A549 (cell line): ENCODE measurements at regions not wholly inside any gene's neighbourhood (a gene's known extent, or its start where the extent isn't known, plus 50 kb on each side); places are given as distances from the start of the nearest gene placed in this dataset.

Experiments
- ATAC-seq, 2 experiments: fragments of 200-7000 bp in 1 of 2; fragments of >200 bp in 1 of 2; cut with Nextera tagmentation in 1 of 2; cut with Tn5 transposase in 1 of 2; 3 replicates each; pipeline versions ENCODE4 v1.8.0 to v1.9.1; 2018 to 2020; ENCODE audit warnings: mild to moderate bottlenecking in 1 of 2, moderate library complexity in 1 of 2
- CTCF ChIA-PET: fragments of 300-600 bp; sonication (Branson Sonifier 250); formaldehyde crosslinking; extraction: SDS; loops from one replicate; lab custom pipeline; 2021; ENCODE audit warnings: antibody characterized with exemption, inconsistent platforms; lab: Yijun Ruan, JAX
- POLR2A ChIA-PET: fragments of 350-600 bp; formaldehyde crosslinking; extraction: SDS; loops from one replicate; lab custom pipeline; 2021; ENCODE audit warnings: antibody characterized with exemption, inconsistent platforms; lab: Yijun Ruan, JAX
- DNase-seq, 2 experiments: peaks; one replicate each; pipeline versions ENCODE4 v3.0.0 to v3.0.0-alpha.2; 2011 to 2016; ENCODE audit warnings: low read depth in 1 of 2, low spot score in 1 of 2
- FAIRE-seq: peaks from 2 replicates; lab custom pipeline; 2011; peaks lifted over from hg19 to GRCh38; lab: Jason Lieb, UNC
- H3K27ac ChIP-seq, 2 experiments: fragments of >200 bp; sonication (Bioruptor Twin); formaldehyde crosslinking; 3 replicates each; pipeline ENCODE4 v1.5.1; 2016 to 2017
- H3K4me1 ChIP-seq: fragments of >200 bp; sonication (Bioruptor Twin); formaldehyde crosslinking; 3 replicates; pipeline ENCODE4 v1.6.1; 2016
- H3K4me2 ChIP-seq: fragments of >200 bp; sonication (Bioruptor Twin); formaldehyde crosslinking; 3 replicates; pipeline ENCODE4 v1.6.1; 2016
- H3K4me3 ChIP-seq: fragments of >200 bp; sonication (Bioruptor Twin); formaldehyde crosslinking; 3 replicates; pipeline ENCODE4 v1.5.1; 2016
- H3K9me3 ChIP-seq: fragments of >200 bp; sonication (Bioruptor Twin); formaldehyde crosslinking; 3 replicates; pipeline ENCODE4 v1.6.1; 2016
- BHLHE40 ChIP-seq: IDR thresholded peaks from 2 replicates; pipeline ENCODE4 v1.6.1; 2012; ENCODE audit warnings: low read depth, low read length, inconsistent platforms
- CBX8 ChIP-seq: fragments of 200-600 bp; sonication (generic); IDR thresholded peaks from 2 replicates; pipeline ENCODE4 v1.6.1; 2016
- EHF ChIP-seq: fragments of 250-450 bp; sonication (Bioruptor Pico); IDR thresholded peaks from 2 replicates; pipeline ENCODE4 v1.5.0; 2020; ENCODE audit warnings: mild to moderate bottlenecking
- EHMT2 ChIP-seq: fragments of 200-600 bp; sonication (generic); IDR thresholded peaks from 2 replicates; pipeline ENCODE4 v1.6.1; 2016; ENCODE audit warnings: antibody characterized with exemption, low read depth, mild to moderate bottlenecking, moderate library complexity
- EP300 ChIP-seq, 2 experiments: fragments of >200 bp; sonication (Bioruptor Twin); formaldehyde crosslinking; IDR thresholded peaks; 2 replicates in 1 of 2; 3 replicates in 1 of 2; pipeline ENCODE4 v1.6.1; 2016 to 2017
- ESRRA ChIP-seq: fragments of 150-350 bp; IDR thresholded peaks from 2 replicates; pipeline ENCODE4 v1.6.1; 2014; ENCODE audit warnings: mild to moderate bottlenecking, low read length, borderline replicate concordance
- GATA3 ChIP-seq: IDR thresholded peaks from 2 replicates; pipeline ENCODE4 v1.6.1; 2012; ENCODE audit warnings: borderline replicate concordance
- HDAC2 ChIP-seq: fragments of 200-600 bp; sonication (generic); IDR thresholded peaks from 2 replicates; pipeline ENCODE4 v1.6.1; 2016
- HOXB13 ChIP-seq: fragments of 250-450 bp; sonication (Bioruptor Pico); IDR thresholded peaks from 2 replicates; pipeline ENCODE4 v1.5.0; 2020; ENCODE audit warnings: low read depth, mild to moderate bottlenecking, moderate library complexity
- HOXB5 ChIP-seq: fragments of 250-450 bp; sonication (Bioruptor Pico); IDR thresholded peaks from 2 replicates; pipeline ENCODE4 v1.5.0; 2020; ENCODE audit warnings: mild to moderate bottlenecking, moderate library complexity
- JUN ChIP-seq, 2 experiments: fragments of >200 bp; sonication (Bioruptor Twin); formaldehyde crosslinking; IDR thresholded peaks; 2 replicates in 1 of 2; 3 replicates in 1 of 2; pipeline ENCODE4 v1.6.1; 2016 to 2017
- MAFK ChIP-seq: fragments of 450-650 bp; IDR thresholded peaks from 2 replicates; pipeline ENCODE4 v1.6.1; 2014; ENCODE audit not compliant: partially characterized antibody
- MAZ ChIP-seq: fragments of 150-350 bp; IDR thresholded peaks from 2 replicates; pipeline ENCODE4 v1.6.1; 2014; ENCODE audit warnings: antibody characterized with exemption, low read depth, low read length, borderline replicate concordance
- NFE2L2 ChIP-seq: fragments of 150-350 bp; conservative IDR thresholded peaks from 2 replicates; pipeline ENCODE4 v1.6.1; 2014; ENCODE audit warnings: low read length
- NPAS2 ChIP-seq: fragments of 250-450 bp; sonication (Bioruptor Pico); IDR thresholded peaks from 2 replicates; pipeline ENCODE4 v1.8.0; 2022; ENCODE audit warnings: mild to moderate bottlenecking, moderate library complexity, borderline replicate concordance
- NR3C1 ChIP-seq: fragments of >200 bp; sonication (Bioruptor Twin); formaldehyde crosslinking; IDR thresholded peaks from 3 replicates; pipeline ENCODE4 v1.6.1; 2017
- POLR2A ChIP-seq: IDR thresholded peaks from 2 replicates; pipeline ENCODE4 v1.6.1; 2012; ENCODE audit warnings: mild to moderate bottlenecking, low read length
- RAD21 ChIP-seq, 2 experiments: fragments of >200 bp in 1 of 2; sonication (Bioruptor Twin) in 1 of 2; formaldehyde crosslinking in 1 of 2; IDR thresholded peaks in 1 of 2; conservative IDR thresholded peaks in 1 of 2; 2 replicates in 1 of 2; 3 replicates in 1 of 2; pipeline ENCODE4 v1.6.1; 2012 to 2018; ENCODE audit warnings: inconsistent platforms in 1 of 2
- RCOR1 ChIP-seq: fragments of 150-350 bp; IDR thresholded peaks from 2 replicates; pipeline ENCODE4 v1.6.1; 2014; ENCODE audit warnings: antibody characterized with exemption, low read length, low read depth
- SMC3 ChIP-seq: fragments of >200 bp; sonication (Bioruptor Twin); formaldehyde crosslinking; IDR thresholded peaks from 3 replicates; pipeline ENCODE4 v1.6.1; 2018; ENCODE audit warnings: inconsistent platforms
- SREBF2 ChIP-seq: fragments of 450-650 bp; IDR thresholded peaks from 2 replicates; pipeline ENCODE4 v1.6.1; 2014; ENCODE audit warnings: mild to moderate bottlenecking, moderate library complexity
- TFCP2L1 ChIP-seq: fragments of 250-450 bp; sonication (Bioruptor Pico); IDR thresholded peaks from 2 replicates; pipeline ENCODE4 v1.5.0; 2021; ENCODE audit warnings: mild to moderate bottlenecking
- TP53 ChIP-seq: fragments of 250-450 bp; sonication (Bioruptor Pico); IDR thresholded peaks from 2 replicates; pipeline ENCODE4 v1.5.0; 2021; ENCODE audit warnings: mild to moderate bottlenecking, moderate library complexity
- ZNF302 ChIP-seq: fragments of 250-450 bp; sonication (Bioruptor Pico); IDR thresholded peaks from 2 replicates; pipeline ENCODE4 v1.9.0; 2021; ENCODE audit warnings: inconsistent platforms, mild to moderate bottlenecking, moderate library complexity
- ZSCAN20 ChIP-seq: fragments of 250-450 bp; sonication (Bioruptor Pico); IDR thresholded peaks from 2 replicates; pipeline ENCODE4 v1.8.0; 2022; ENCODE audit warnings: mild to moderate bottlenecking, moderate library complexity
- WGBS: methylation state at CpG from one replicate; pipeline ENCODE4 v1.1.6; 2017; ENCODE audit errors: missing lambda C conversion rate; 5-methylcytosine and 5-hydroxymethylcytosine counted together
- TF ChIP-seq, protein P1 (sequence below): fragments of >200 bp; sonication (Bioruptor Twin); formaldehyde crosslinking; IDR thresholded peaks from 2 replicates; pipeline ENCODE4 v1.6.1; 2016
- TF ChIP-seq, protein P2 (sequence below): fragments of 450-650 bp; IDR thresholded peaks from 2 replicates; pipeline ENCODE4 v1.6.1; 2014; ENCODE audit warnings: antibody characterized with exemption
- TF ChIP-seq, protein P3 (sequence below): IDR thresholded peaks from 2 replicates; pipeline ENCODE4 v1.6.1; 2012
- TF ChIP-seq, protein P4 (sequence below): fragments of >200 bp; sonication (Bioruptor Twin); formaldehyde crosslinking; IDR thresholded peaks from 3 replicates; pipeline ENCODE4 v1.6.1; 2016
- TF ChIP-seq, protein P5 (sequence below): fragments of >200 bp; sonication (Bioruptor Twin); formaldehyde crosslinking; IDR thresholded peaks from 3 replicates; pipeline ENCODE4 v1.5.1; 2016

DNA sequence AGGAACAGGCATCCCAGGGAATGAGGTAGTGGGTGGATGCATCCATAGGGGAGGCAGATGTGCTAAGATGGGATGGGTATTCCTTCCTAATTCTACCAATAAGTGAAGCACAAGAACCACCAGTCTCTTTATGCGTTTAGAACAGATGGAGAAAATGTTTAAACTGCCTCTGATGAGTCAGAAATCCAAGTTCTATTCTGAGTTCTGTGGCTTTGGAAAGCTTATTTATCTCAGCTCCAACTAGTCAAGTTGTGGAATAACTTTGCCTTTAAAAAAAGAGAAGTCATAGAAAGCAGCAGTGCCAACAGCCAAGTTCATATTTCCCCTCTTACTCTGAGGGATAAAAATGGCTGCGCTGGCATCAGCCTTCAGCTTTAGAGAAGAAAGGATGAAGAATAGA is 761.7 kb downstream of the IGSF11 start (continued):
- TF ChIP-seq HOXB5 (CRISPR knock-in tag) (no peak), ZSCAN20 (CRISPR knock-in tag) (no peak), RAD21 (conservative IDR thresholded peaks at IDR 0.05 in 1 of 2, IDR thresholded peaks at IDR 0.05 in 1 of 2) (no peak), HDAC2 (no peak), EHF (no peak), EHMT2 (no peak)
- TF ChIP-seq, protein P1, sequence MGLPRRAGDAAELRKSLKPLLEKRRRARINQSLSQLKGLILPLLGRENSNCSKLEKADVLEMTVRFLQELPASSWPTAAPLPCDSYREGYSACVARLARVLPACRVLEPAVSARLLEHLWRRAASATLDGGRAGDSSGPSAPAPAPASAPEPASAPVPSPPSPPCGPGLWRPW: no peak
- TF ChIP-seq, protein P2, sequence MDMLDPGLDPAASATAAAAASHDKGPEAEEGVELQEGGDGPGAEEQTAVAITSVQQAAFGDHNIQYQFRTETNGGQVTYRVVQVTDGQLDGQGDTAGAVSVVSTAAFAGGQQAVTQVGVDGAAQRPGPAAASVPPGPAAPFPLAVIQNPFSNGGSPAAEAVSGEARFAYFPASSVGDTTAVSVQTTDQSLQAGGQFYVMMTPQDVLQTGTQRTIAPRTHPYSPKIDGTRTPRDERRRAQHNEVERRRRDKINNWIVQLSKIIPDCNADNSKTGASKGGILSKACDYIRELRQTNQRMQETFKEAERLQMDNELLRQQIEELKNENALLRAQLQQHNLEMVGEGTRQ: no peak

DNA sequence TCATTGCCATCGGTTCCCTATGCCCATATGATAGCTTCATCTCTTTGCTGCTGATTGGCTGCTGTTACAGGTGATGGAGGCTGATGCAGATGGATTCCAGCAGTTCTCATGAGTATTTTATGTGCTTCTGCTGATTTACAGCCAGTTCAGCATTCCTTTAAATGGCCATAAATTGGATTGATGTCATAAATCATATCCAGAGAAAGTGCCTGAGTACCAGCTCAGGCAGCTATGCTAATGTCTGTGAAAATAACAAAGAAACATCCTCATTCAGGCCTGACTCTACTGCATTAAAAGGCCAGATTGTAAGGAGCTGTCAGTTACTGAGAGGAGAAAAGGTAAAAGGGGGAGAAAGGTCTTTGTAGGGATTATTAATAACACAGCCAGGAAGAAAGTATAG is 756.8 kb downstream of the IGSF11 start:
- no peak for TF ChIP-seq ZSCAN20 (CRISPR knock-in tag)
- TF ChIP-seq ZNF302 (CRISPR knock-in tag): no peak
- TF ChIP-seq HDAC2: no peak
- no peak for TF ChIP-seq RCOR1
- TF ChIP-seq, protein P3, sequence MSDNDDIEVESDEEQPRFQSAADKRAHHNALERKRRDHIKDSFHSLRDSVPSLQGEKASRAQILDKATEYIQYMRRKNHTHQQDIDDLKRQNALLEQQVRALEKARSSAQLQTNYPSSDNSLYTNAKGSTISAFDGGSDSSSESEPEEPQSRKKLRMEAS: no peak
- TF ChIP-seq, protein P1: no peak
- TF ChIP-seq JUN (IDR thresholded peaks at IDR 0.05): no peak
- no peak for TF ChIP-seq POLR2A
- no peak for TF ChIP-seq CBX8
- TF ChIP-seq, all 56 proteins: peak for 0
- 4% methylated on average over 1 of the region's 1 CpG for WGBS
- DNase-seq (no peak), ATAC-seq (no peak), FAIRE-seq (no peak)
- ChIA-PET POLR2A (no interaction called here), CTCF (no interaction called here)
- H3K4me3 ChIP-seq: no peak overlapping the region
- no peaks in the 10 kb centered on the region for H3K4me1 ChIP-seq
- no peaks in the 10 kb centered on the region for H3K9me3 ChIP-seq
- no peak overlapping the region for H3K4me2 ChIP-seq
- no peak overlapping the region for H3K27ac ChIP-seq

DNA sequence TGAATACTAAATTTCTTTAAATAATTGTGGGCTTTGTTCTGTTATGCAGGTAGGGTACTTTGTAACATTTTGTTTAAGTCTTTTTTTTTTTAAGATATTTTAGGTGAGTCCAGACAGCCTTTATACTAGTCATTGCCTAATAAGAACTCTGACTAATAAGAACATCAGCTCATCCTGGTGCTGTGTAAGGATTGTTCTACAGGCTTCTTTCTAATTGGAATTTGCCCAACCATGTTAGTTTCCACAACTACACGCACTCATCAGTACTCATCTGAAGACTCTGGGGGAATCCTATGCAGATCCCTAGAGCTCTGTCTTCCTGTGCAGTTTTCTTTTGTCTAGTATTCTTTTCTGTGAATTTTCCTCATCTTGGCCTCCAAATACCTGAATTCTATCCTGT is 741.8 kb downstream of the IGSF11 start:
- DNase-seq (no peak), ATAC-seq (no peak), FAIRE-seq (no peak)
- H3K27ac ChIP-seq: no peak overlapping the region
- ChIA-PET CTCF (no interaction called here), POLR2A (no interaction called here)
- H3K4me3 ChIP-seq: no peak overlapping the region
- no peak overlapping the region for H3K4me2 ChIP-seq
- no peaks in the 10 kb centered on the region for H3K4me1 ChIP-seq
- no peaks in the 10 kb centered on the region for H3K9me3 ChIP-seq
- TF ChIP-seq EHF (no peak), NR3C1 (no peak), SREBF2 (no peak), NPAS2 (no peak), EP300 (IDR thresholded peaks at IDR 0.05) (no peak), HOXB13 (CRISPR knock-in tag) (no peak), GATA3 (no peak), MAFK (no peak), TFCP2L1 (CRISPR knock-in tag) (no peak), RAD21 (conservative IDR thresholded peaks at IDR 0.05 in 1 of 2, IDR thresholded peaks at IDR 0.05 in 1 of 2) (no peak), BHLHE40 (no peak), MAZ (no peak), SMC3 (no peak), ESRRA (no peak), TP53 (CRISPR knock-in tag) (no peak), NFE2L2 (no peak)
- TF ChIP-seq, protein P4, sequence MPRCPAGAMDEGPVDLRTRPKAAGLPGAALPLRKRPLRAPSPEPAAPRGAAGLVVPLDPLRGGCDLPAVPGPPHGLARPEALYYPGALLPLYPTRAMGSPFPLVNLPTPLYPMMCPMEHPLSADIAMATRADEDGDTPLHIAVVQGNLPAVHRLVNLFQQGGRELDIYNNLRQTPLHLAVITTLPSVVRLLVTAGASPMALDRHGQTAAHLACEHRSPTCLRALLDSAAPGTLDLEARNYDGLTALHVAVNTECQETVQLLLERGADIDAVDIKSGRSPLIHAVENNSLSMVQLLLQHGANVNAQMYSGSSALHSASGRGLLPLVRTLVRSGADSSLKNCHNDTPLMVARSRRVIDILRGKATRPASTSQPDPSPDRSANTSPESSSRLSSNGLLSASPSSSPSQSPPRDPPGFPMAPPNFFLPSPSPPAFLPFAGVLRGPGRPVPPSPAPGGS: no peak
- TF ChIP-seq, protein P5, sequence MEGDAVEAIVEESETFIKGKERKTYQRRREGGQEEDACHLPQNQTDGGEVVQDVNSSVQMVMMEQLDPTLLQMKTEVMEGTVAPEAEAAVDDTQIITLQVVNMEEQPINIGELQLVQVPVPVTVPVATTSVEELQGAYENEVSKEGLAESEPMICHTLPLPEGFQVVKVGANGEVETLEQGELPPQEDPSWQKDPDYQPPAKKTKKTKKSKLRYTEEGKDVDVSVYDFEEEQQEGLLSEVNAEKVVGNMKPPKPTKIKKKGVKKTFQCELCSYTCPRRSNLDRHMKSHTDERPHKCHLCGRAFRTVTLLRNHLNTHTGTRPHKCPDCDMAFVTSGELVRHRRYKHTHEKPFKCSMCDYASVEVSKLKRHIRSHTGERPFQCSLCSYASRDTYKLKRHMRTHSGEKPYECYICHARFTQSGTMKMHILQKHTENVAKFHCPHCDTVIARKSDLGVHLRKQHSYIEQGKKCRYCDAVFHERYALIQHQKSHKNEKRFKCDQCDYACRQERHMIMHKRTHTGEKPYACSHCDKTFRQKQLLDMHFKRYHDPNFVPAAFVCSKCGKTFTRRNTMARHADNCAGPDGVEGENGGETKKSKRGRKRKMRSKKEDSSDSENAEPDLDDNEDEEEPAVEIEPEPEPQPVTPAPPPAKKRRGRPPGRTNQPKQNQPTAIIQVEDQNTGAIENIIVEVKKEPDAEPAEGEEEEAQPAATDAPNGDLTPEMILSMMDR: no peak
- 26% methylated on average over 1 of the region's 1 CpG for WGBS
